GM12891 (cell line): ENCODE measurements at regions not wholly inside any gene's neighbourhood (a gene's known extent, or its start where the extent isn't known, plus 50 kb on each side); places are given as distances from the start of the nearest gene placed in this dataset.

Experiments
- POLR2A ChIP-seq: IDR thresholded peaks from 2 replicates; pipeline ENCODE4 v1.6.1; 2011; ENCODE audit warnings: low read depth, low read length, control low read depth
- POLR2AphosphoS5 ChIP-seq: IDR thresholded peaks from 2 replicates; pipeline ENCODE4 v1.6.1; 2011; ENCODE audit warnings: low read depth, low read length, control low read depth
- SPI1 ChIP-seq: IDR thresholded peaks from 2 replicates; pipeline ENCODE4 v1.6.1; 2011; ENCODE audit warnings: low read depth, low read length, control low read depth
- TAF1 ChIP-seq: IDR thresholded peaks from 2 replicates; pipeline ENCODE4 v1.6.1; 2011; ENCODE audit warnings: low read depth, low read length, control low read depth

DNA sequence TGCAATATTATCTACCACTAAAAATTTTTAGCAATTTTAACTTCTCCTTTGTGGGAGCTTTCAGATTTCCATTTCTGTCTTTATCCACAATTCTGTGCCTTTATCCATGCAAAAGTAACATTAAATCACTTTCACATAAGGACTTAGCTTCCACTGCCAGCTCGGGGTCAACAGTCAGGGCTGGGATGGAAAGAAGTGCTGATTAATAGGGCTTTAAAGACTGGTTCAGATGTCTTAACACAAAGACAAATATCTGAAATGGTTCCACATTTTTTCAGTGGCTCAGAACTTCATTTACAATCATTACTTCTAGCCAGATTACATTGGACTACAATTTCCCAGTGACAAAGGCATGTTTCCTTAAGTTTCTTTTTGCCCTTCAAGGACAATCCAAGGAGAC lies 191.8 kb upstream of the CPHXL start:
- no peak for TF ChIP-seq POLR2AphosphoS5
- no peak for TF ChIP-seq POLR2A
- no peak for TF ChIP-seq TAF1
- TF ChIP-seq SPI1 = no peak
